SH-SY5Y (cell line): ENCODE measurements at regions not wholly inside any gene's neighbourhood (a gene's known extent, or its start where the extent isn't known, plus 50 kb on each side); places are given as distances from the start of the nearest gene placed in this dataset.

Experiments used
- GATA2 ChIP-seq: IDR thresholded peaks from 2 replicates; pipeline ENCODE4 v1.6.1; 2011; ENCODE audit warnings: mild to moderate bottlenecking, low read depth, low read length
- GATA3 ChIP-seq: IDR thresholded peaks from 2 replicates; pipeline ENCODE4 v1.6.1; 2011; ENCODE audit warnings: low read depth, mild to moderate bottlenecking, low read length, moderate library complexity

- TF ChIP-seq GATA2 = no peak
- no peak for TF ChIP-seq GATA3
Observed at GRCh38 chr6:135627092-135627715, 129.7 kb upstream of the AHI1 start.
